Keratinocyte (primary cell): ENCODE measurements at regions not wholly inside any gene's neighbourhood (a gene's known extent, or its start where the extent isn't known, plus 50 kb on each side); places are given as distances from the start of the nearest gene placed in this dataset.

ENCODE experiments used
- EZH2 ChIP-seq: IDR thresholded peaks from one replicate; pipeline ENCODE4 v1.6.1; 2012; ENCODE audit warnings: inconsistent platforms, mild to moderate bottlenecking, low read length, moderate library complexity
- TF ChIP-seq, protein P1 (sequence below), 3 experiments: IDR thresholded peaks in 1 of 3; conservative IDR thresholded peaks in 1 of 3; optimal IDR thresholded peaks in 1 of 3; 2 replicates in 2 of 3; 3 replicates in 1 of 3; pipeline versions ENCODE3 to v1.5.1; 2011; ENCODE audit warnings: low read length in 3 of 3, mild to moderate bottlenecking in 3 of 3, moderate library complexity in 2 of 3, control low read depth in 1 of 3, inconsistent platforms in 1 of 3; ENCODE audit not compliant: insufficient read depth in 2 of 3; ENCODE audit errors: extremely low read depth in 1 of 3

DNA sequence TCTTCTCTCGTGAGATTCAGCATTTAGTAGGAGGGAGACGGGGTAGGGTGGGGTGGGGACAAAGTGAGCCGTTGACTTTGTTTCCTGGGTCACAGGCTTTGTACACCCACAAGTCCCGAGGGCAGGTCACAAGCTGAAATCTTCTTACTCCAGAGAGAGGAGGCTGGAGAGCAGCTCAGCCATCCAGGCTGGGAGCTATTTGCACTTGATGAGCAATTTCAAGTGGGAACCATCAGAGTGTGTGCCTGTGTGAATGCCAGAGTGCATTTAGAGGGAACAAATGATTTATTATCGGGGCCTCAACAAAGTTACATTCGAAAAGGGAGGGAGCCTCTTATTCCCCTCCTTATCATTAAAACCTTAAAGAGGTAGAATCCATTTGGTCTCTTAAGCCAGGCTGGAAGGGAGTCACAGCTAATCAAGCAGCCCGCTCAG lies 155.7 kb upstream of the JARID2 start:
- TF ChIP-seq, protein P1, sequence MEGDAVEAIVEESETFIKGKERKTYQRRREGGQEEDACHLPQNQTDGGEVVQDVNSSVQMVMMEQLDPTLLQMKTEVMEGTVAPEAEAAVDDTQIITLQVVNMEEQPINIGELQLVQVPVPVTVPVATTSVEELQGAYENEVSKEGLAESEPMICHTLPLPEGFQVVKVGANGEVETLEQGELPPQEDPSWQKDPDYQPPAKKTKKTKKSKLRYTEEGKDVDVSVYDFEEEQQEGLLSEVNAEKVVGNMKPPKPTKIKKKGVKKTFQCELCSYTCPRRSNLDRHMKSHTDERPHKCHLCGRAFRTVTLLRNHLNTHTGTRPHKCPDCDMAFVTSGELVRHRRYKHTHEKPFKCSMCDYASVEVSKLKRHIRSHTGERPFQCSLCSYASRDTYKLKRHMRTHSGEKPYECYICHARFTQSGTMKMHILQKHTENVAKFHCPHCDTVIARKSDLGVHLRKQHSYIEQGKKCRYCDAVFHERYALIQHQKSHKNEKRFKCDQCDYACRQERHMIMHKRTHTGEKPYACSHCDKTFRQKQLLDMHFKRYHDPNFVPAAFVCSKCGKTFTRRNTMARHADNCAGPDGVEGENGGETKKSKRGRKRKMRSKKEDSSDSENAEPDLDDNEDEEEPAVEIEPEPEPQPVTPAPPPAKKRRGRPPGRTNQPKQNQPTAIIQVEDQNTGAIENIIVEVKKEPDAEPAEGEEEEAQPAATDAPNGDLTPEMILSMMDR (optimal IDR thresholded peaks at IDR 0.05 in 1 of 3, IDR thresholded peaks at IDR 0.05 in 1 of 3, conservative IDR thresholded peaks at IDR 0.05 in 1 of 3; ENCODE audit: extremely low read depth in 1 of 3, insufficient read depth in 2 of 3, low read length in 3 of 3) = no peak
- no peak for TF ChIP-seq EZH2
